ENCODE measurements at regions not wholly inside any gene's neighbourhood (a gene's known extent, or its start where the extent isn't known, plus 50 kb on each side); places are given as distances from the start of the nearest gene placed in this dataset.

- intact Hi-C loops (cut with micrococcal nuclease), result no loop called here
- no peak for DNase-seq
- Mint-ChIP-seq H3K27ac (no peak overlapping the region), H3K4me3 (no peak overlapping the region), H3K9me3 (no peaks in the 10 kb centered on the region), H3K4me1 (ENCODE audit: low read depth) (no peaks in the 10 kb centered on the region), H3K36me3 (ENCODE audit: low read depth) (no peaks in the 10 kb centered on the region), H3K27me3 (peaks cover 11% of the 10 kb centered on the region)
- ChIA-PET POLR2A (no interaction called here), CTCF (no interaction called here)
- no peak for ATAC-seq
- TF ChIP-seq, protein P1, sequence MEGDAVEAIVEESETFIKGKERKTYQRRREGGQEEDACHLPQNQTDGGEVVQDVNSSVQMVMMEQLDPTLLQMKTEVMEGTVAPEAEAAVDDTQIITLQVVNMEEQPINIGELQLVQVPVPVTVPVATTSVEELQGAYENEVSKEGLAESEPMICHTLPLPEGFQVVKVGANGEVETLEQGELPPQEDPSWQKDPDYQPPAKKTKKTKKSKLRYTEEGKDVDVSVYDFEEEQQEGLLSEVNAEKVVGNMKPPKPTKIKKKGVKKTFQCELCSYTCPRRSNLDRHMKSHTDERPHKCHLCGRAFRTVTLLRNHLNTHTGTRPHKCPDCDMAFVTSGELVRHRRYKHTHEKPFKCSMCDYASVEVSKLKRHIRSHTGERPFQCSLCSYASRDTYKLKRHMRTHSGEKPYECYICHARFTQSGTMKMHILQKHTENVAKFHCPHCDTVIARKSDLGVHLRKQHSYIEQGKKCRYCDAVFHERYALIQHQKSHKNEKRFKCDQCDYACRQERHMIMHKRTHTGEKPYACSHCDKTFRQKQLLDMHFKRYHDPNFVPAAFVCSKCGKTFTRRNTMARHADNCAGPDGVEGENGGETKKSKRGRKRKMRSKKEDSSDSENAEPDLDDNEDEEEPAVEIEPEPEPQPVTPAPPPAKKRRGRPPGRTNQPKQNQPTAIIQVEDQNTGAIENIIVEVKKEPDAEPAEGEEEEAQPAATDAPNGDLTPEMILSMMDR (IDR thresholded peaks at IDR 0.05), result no peak
These were observed 120.3 kb upstream of the SLC6A11 start for GRCh38 chr3:10695595-10696285.

GRCh38 chr3:10697918-10698317 lies 118.1 kb upstream of the SLC6A11 start:
- no peaks in the 10 kb centered on the region for H3K9me3 Mint-ChIP-seq
- DNase-seq, result no peak
- ATAC-seq, result no peak
- intact Hi-C loops (cut with micrococcal nuclease), result no loop called here
- no peaks in the 10 kb centered on the region for H3K36me3 Mint-ChIP-seq (ENCODE audit: low read depth)
- ChIA-PET CTCF (no interaction called here), POLR2A (no interaction called here)
- no peak overlapping the region for H3K4me3 Mint-ChIP-seq
- TF ChIP-seq, protein P1 (IDR thresholded peaks at IDR 0.05), result no peak
- no peak overlapping the region for H3K27ac Mint-ChIP-seq
- no peaks in the 10 kb centered on the region for H3K4me1 Mint-ChIP-seq (ENCODE audit: low read depth)
- peaks cover 26% of the 10 kb centered on the region for H3K27me3 Mint-ChIP-seq

DNA sequence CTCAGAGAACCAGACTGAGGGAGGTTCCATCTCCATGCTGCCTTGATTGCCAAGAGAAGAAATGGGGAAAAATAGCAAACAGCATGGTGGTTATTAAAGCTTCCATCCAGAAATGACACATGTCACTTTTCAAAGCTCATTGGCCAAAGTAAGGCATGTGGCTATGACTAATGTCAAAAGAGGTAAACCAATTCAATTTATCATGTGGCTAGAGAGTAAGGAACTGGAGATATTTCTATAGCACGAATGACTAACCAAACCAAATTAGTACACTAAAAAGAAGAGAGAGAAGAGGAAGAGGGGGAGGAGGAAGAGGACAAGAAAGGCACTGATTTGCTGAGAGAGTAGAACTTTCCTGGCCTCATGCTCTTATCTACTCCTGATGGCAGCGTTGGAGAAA lies 115.2 kb upstream of the SLC6A11 start:
- Mint-ChIP-seq H3K4me1 (ENCODE audit: low read depth) (no peaks in the 10 kb centered on the region), H3K4me3 (no peak overlapping the region), H3K9me3 (no peaks in the 10 kb centered on the region), H3K27ac (no peak overlapping the region), H3K27me3 (peaks cover 52% of the 10 kb centered on the region), H3K36me3 (ENCODE audit: low read depth) (no peaks in the 10 kb centered on the region)
- ATAC-seq (peak; percentile 45), DNase-seq (no peak)
- CTCF ChIA-PET, result no interaction called here
- intact Hi-C loops (cut with micrococcal nuclease), result loop anchor here (10.0 kb wide), 1 partner anchor 356 kb away; no protein-coding TSS in a partner anchor
- POLR2A ChIA-PET, result no interaction called here
- TF ChIP-seq, protein P1 (IDR thresholded peaks at IDR 0.05), result no peak

DNA sequence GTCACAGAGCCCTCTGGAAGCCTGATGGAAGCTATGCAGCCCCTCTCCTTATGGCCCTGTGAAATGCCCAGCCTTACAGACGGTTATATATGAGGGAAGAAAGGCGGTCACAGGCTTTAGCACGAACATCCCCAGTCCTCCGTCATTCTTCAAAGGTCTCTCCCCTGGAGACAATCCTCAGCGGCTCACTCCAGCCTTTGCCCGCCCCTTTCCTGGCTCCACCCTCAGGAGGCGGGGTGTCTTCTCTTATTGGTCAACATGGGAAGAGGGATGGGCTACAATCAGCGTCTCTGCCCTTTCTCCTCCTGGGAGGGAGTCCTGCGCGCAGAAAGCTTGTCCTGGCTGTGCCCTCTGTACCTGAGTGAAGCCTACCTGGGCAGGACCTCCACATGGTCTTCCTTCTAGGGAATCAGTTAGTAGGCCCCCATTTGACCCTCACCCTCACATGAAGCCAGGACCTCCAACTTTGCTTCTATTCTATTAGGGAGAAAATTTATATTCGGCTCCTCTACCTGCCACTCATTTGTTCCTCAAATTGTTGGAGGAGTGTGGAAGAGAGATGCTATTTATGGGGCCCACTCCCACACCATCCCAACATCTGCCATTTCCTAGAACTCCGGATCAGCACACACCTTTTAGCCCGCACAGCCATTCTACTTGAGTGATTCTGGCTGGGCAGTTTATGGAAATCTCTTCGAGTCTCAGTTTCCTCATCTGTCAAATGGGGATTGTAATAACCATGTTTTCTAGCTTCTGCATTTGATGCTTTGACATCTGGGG lies 112.9 kb upstream of the SLC6A11 start:
- Mint-ChIP-seq H3K4me1 (ENCODE audit: low read depth) (peaks cover 3% of the 10 kb centered on the region), H3K36me3 (ENCODE audit: low read depth) (no peaks in the 10 kb centered on the region), H3K9me3 (no peaks in the 10 kb centered on the region), H3K27me3 (peaks cover 63% of the 10 kb centered on the region), H3K27ac (no peak overlapping the region), H3K4me3 (no peak overlapping the region)
- CTCF ChIA-PET, result interaction anchor here (0.6 to 1.8 kb wide), 3 partner anchors 35 to 36 kb away, joined by 3 to 6 read pairs (median 5); no protein-coding TSS in a partner anchor
- ATAC-seq (peak; percentile 59), DNase-seq (peak; percentile 32)
- TF ChIP-seq, protein P1 (IDR thresholded peaks at IDR 0.05), result no peak
- POLR2A ChIA-PET, result no interaction called here
- intact Hi-C loops (cut with micrococcal nuclease), result loop anchor here (10.0 kb wide), 1 partner anchor 358 kb away; no protein-coding TSS in a partner anchor

GRCh38 chr3:10703875-10704274 lies 112.2 kb upstream of the SLC6A11 start:
- H3K9me3 Mint-ChIP-seq, result no peaks in the 10 kb centered on the region

More at GRCh38 chr3:10703875-10704274, 112.2 kb upstream of the SLC6A11 start:
- peaks cover 69% of the 10 kb centered on the region for H3K27me3 Mint-ChIP-seq
- H3K4me3 Mint-ChIP-seq, result no peak overlapping the region
- intact Hi-C loops (cut with micrococcal nuclease), result loop anchor here (10.0 kb wide), 1 partner anchor 359 kb away; no protein-coding TSS in a partner anchor
- peak; percentile 56 for ATAC-seq
- CTCF ChIA-PET, result interaction anchor here (1.2 to 1.5 kb wide), 2 partner anchors 16 to 35 kb away, joined by 3 to 5 read pairs; no protein-coding TSS in a partner anchor
- DNase-seq, result peak; percentile 12
- H3K4me1 Mint-ChIP-seq (ENCODE audit: low read depth), result peaks cover 3% of the 10 kb centered on the region
- H3K36me3 Mint-ChIP-seq (ENCODE audit: low read depth), result no peaks in the 10 kb centered on the region
- no peak overlapping the region for H3K27ac Mint-ChIP-seq
- TF ChIP-seq, protein P1 (IDR thresholded peaks at IDR 0.05), result peak; percentile 36
- POLR2A ChIA-PET, result interaction anchor here (0.6 kb wide), 1 partner anchor 515 kb away, joined by 3 read pairs; no protein-coding TSS in a partner anchor
